ENCODE measurements at regions not wholly inside any gene's neighbourhood (a gene's known extent, or its start where the extent isn't known, plus 50 kb on each side); places are given as distances from the start of the nearest gene placed in this dataset.

DNA sequence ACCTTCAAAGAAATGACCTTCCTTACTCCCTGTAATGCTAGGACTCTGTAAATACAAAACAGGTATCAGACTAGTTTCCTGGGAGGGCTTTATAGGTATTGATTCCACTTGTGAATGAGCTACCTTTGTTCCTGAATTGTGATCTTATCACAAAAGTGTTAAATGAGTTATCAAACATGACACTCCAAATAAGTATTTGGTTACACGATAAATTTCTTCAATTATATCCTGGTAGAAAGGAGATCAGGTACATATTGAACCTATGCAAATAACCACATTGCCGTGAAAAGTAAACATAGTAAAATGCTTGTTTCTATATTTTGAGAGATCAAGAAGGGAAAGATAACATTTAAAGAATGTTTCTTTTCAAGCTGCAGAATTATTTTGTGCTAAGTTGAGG lies 285.3 kb downstream of the HIVEP2 start:
- H3K27me3 ChIP-seq (ENCODE audit: low read length), result no peaks in the 10 kb centered on the region
- H3K9me3 ChIP-seq (ENCODE audit: insufficient read depth, low read length), result no peaks in the 10 kb centered on the region
- H3K36me3 ChIP-seq (ENCODE audit: low read length), result no peaks in the 10 kb centered on the region
- no peak for TF ChIP-seq EZH2phosphoT487 (conservative IDR thresholded peaks at IDR 0.05; ENCODE audit: low read length)
- TF ChIP-seq, protein P1, sequence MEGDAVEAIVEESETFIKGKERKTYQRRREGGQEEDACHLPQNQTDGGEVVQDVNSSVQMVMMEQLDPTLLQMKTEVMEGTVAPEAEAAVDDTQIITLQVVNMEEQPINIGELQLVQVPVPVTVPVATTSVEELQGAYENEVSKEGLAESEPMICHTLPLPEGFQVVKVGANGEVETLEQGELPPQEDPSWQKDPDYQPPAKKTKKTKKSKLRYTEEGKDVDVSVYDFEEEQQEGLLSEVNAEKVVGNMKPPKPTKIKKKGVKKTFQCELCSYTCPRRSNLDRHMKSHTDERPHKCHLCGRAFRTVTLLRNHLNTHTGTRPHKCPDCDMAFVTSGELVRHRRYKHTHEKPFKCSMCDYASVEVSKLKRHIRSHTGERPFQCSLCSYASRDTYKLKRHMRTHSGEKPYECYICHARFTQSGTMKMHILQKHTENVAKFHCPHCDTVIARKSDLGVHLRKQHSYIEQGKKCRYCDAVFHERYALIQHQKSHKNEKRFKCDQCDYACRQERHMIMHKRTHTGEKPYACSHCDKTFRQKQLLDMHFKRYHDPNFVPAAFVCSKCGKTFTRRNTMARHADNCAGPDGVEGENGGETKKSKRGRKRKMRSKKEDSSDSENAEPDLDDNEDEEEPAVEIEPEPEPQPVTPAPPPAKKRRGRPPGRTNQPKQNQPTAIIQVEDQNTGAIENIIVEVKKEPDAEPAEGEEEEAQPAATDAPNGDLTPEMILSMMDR (IDR thresholded peaks at IDR 0.05; ENCODE audit: insufficient read depth, low read length, poor library complexity, severe bottlenecking), result no peak
- no peak overlapping the region for H3K4me3 ChIP-seq (ENCODE audit: insufficient read depth, low read length, poor library complexity, severe bottlenecking)
- no peak overlapping the region for H3K9ac ChIP-seq (ENCODE audit: low read length)
- H2AFZ ChIP-seq (ENCODE audit: low read depth, low read length, severe bottlenecking), result no peak overlapping the region
- H3K79me2 ChIP-seq (ENCODE audit: insufficient read depth, low read length), result no peaks in the 10 kb centered on the region
- no peak overlapping the region for H3K4me2 ChIP-seq (ENCODE audit: low read depth, low read length, poor library complexity, severe bottlenecking)
- no peak overlapping the region for H3K27ac ChIP-seq (ENCODE audit: low read depth, low read length)
- H4K20me1 ChIP-seq (ENCODE audit: low read depth, low read length), result no peaks in the 10 kb centered on the region
- no peaks in the 10 kb centered on the region for H3K9me2 ChIP-seq (replicated peaks; ENCODE audit: insufficient read depth, low read length)
- no peaks in the 10 kb centered on the region for H3F3A ChIP-seq (ENCODE audit: insufficient read depth)

DNA sequence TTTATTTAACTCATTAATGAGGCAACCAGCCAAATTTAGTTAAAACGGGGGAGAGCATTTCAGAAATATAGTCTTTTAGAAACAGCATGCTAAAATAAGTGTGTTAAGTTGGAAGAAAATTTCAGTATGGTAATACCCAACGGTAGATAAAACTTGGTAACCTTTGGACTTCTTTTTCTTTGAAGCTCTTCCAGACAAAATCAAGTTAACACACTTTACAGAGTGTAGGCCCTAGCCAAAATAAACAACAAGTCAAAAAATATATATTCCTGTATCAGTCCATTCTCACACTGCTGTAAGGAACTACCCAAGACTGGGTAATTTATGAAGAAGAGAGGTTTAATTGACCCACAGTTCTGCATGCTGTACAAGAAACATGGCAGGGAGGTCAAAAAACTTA lies 279.6 kb downstream of the HIVEP2 start:
- H3F3A ChIP-seq (ENCODE audit: insufficient read depth), result no peaks in the 10 kb centered on the region
- H3K36me3 ChIP-seq (ENCODE audit: low read length), result no peaks in the 10 kb centered on the region
- H3K79me2 ChIP-seq (ENCODE audit: insufficient read depth, low read length), result no peaks in the 10 kb centered on the region
- H3K4me3 ChIP-seq (ENCODE audit: insufficient read depth, low read length, poor library complexity, severe bottlenecking), result no peak overlapping the region
- H3K27me3 ChIP-seq (ENCODE audit: low read length), result no peaks in the 10 kb centered on the region
- H3K9ac ChIP-seq (ENCODE audit: low read length), result no peak overlapping the region
- H4K20me1 ChIP-seq (ENCODE audit: low read depth, low read length), result no peaks in the 10 kb centered on the region
- no peak overlapping the region for H2AFZ ChIP-seq (ENCODE audit: low read depth, low read length, severe bottlenecking)
- H3K4me2 ChIP-seq (ENCODE audit: low read depth, low read length, poor library complexity, severe bottlenecking), result no peak overlapping the region
- H3K27ac ChIP-seq (ENCODE audit: low read depth, low read length), result no peak overlapping the region
- H3K9me2 ChIP-seq (replicated peaks; ENCODE audit: insufficient read depth, low read length), result no peaks in the 10 kb centered on the region
- no peak for TF ChIP-seq EZH2phosphoT487 (conservative IDR thresholded peaks at IDR 0.05; ENCODE audit: low read length)
- TF ChIP-seq, protein P1 (IDR thresholded peaks at IDR 0.05; ENCODE audit: insufficient read depth, low read length, poor library complexity, severe bottlenecking), result no peak
- no peaks in the 10 kb centered on the region for H3K9me3 ChIP-seq (ENCODE audit: insufficient read depth, low read length)

DNA sequence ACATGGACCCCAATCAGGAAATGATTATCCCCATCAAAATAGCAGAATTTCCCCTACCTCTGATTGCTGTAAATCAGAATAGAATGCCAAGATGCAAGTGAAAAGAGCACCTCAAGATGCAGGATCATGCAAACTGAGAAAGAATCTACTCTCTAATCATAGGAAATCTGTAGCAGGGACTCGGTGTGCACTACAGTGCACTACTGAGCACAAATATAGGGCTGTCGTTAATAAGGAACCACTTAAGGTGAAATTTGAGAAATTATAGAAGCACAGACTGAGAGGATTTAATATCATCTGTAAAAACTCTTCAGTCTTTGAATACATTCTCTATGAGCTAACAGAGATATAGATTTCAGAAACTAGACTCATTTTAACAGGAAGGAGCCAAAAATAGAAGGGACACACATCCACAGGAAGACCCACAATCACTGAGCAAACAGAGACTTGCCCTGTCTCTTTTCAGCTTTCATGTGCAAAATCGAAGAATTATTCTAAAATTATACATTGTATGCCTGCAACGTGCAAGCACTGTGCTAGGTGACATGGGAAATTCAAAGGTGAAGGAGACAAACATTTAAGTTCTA lies 278.3 kb downstream of the HIVEP2 start:
- no peaks in the 10 kb centered on the region for H3F3A ChIP-seq (ENCODE audit: insufficient read depth)
- TF ChIP-seq, protein P1 (IDR thresholded peaks at IDR 0.05; ENCODE audit: insufficient read depth, low read length, poor library complexity, severe bottlenecking), result no peak
- TF ChIP-seq EZH2phosphoT487 (conservative IDR thresholded peaks at IDR 0.05; ENCODE audit: low read length), result no peak
- no peak overlapping the region for H3K4me3 ChIP-seq (ENCODE audit: insufficient read depth, low read length, poor library complexity, severe bottlenecking)
- no peak overlapping the region for H3K4me2 ChIP-seq (ENCODE audit: low read depth, low read length, poor library complexity, severe bottlenecking)
- no peaks in the 10 kb centered on the region for H3K9me3 ChIP-seq (ENCODE audit: insufficient read depth, low read length)
- no peaks in the 10 kb centered on the region for H3K79me2 ChIP-seq (ENCODE audit: insufficient read depth, low read length)
- no peak overlapping the region for H3K27ac ChIP-seq (ENCODE audit: low read depth, low read length)
- no peaks in the 10 kb centered on the region for H3K36me3 ChIP-seq (ENCODE audit: low read length)
- no peak overlapping the region for H2AFZ ChIP-seq (ENCODE audit: low read depth, low read length, severe bottlenecking)
- no peaks in the 10 kb centered on the region for H3K9me2 ChIP-seq (replicated peaks; ENCODE audit: insufficient read depth, low read length)
- no peaks in the 10 kb centered on the region for H4K20me1 ChIP-seq (ENCODE audit: low read depth, low read length)
- no peaks in the 10 kb centered on the region for H3K27me3 ChIP-seq (ENCODE audit: low read length)
- H3K9ac ChIP-seq (ENCODE audit: low read length), result no peak overlapping the region
